K562 (cell line): ENCODE measurements at regions not wholly inside any gene's neighbourhood (a gene's known extent, or its start where the extent isn't known, plus 50 kb on each side); places are given as distances from the start of the nearest gene placed in this dataset.

Source experiments
- ATAC-seq: fragments of 200-7000 bp; cut with Tn5 transposase; 3 replicates; pipeline ENCODE4 v1.9.1; 2020; ENCODE audit warnings: moderate library complexity
- BruUV-seq: library from RNA; stranded (reverse); fragments of 400-500 nt; replicated peaks from 2 replicates; lab custom pipeline; 2021; lab: Mats Ljungman, UMichigan
- CTCF ChIA-PET: fragments of 300-600 bp; formaldehyde crosslinking; extraction: SDS; loops from one replicate; lab custom pipeline; 2021; ENCODE audit warnings: low intra/inter-chr PET ratio; lab: Yijun Ruan, JAX
- POLR2A ChIA-PET: fragments of 300-600, 350-650 bp; sonication (Branson Sonifier 250); formaldehyde crosslinking; extraction: SDS; loops from one replicate; lab custom pipeline; 2021; ENCODE audit warnings: antibody characterized with exemption, inconsistent platforms; lab: Yijun Ruan, JAX
- DNase-seq, 4 experiments: peaks; one replicate each; pipeline versions ENCODE4 v3.0.0 to v3.0.0-alpha.2; 2011 to 2018; ENCODE audit warnings: low spot score in 3 of 4, mixed read lengths in 3 of 4; ENCODE audit errors: extremely low read depth in 1 of 4
- FAIRE-seq: peaks from 2 replicates; lab custom pipeline; 2011; peaks lifted over from hg19 to GRCh38; lab: Jason Lieb, UNC
- H2AFZ ChIP-seq: 2 replicates; pipeline ENCODE4 v1.6.0; 2011; ENCODE audit warnings: low read depth, low read length, control low read depth, inconsistent platforms
- H3K27ac ChIP-seq: fragments of 200-600 bp; 3 replicates; pipeline ENCODE4 v1.8.0; 2011; ENCODE audit warnings: low read depth, mild to moderate bottlenecking, control low read depth, inconsistent platforms, low read length, moderate library complexity, mixed read lengths; ENCODE audit errors: extremely low read depth
- H3K27me3 ChIP-seq, 2 experiments: fragments of 300-600 bp in 1 of 2; 2 replicates in 1 of 2; 3 replicates in 1 of 2; pipeline versions ENCODE4 v1.6.0 to v1.8.0; 2011; ENCODE audit warnings: inconsistent platforms in 2 of 2, low read length in 2 of 2, mild to moderate bottlenecking in 1 of 2, mixed read lengths in 1 of 2, moderate library complexity in 1 of 2; ENCODE audit not compliant: control insufficient read depth in 2 of 2, insufficient read depth in 2 of 2
- H3K36me3 ChIP-seq: fragments of 300-600 bp; 3 replicates; pipeline ENCODE4 v1.8.0; 2011; ENCODE audit warnings: mild to moderate bottlenecking, low read length, inconsistent platforms; ENCODE audit not compliant: control insufficient read depth, insufficient read depth
- H3K4me1 ChIP-seq, 2 experiments: fragments of 200-600 bp in 1 of 2; replicated peaks in 1 of 2; 2 replicates in 1 of 2; 3 replicates in 1 of 2; pipeline versions ENCODE4 v1.5.1 to v1.8.0; 2011; ENCODE audit warnings: inconsistent platforms in 2 of 2, low read length in 2 of 2, mild to moderate bottlenecking in 1 of 2, mixed read lengths in 1 of 2, moderate library complexity in 1 of 2; ENCODE audit not compliant: control insufficient read depth in 2 of 2, insufficient read depth in 2 of 2
- H3K4me2 ChIP-seq: 2 replicates; pipeline ENCODE4 v1.6.1; 2011; ENCODE audit warnings: low read length, control low read depth, inconsistent platforms, mixed read lengths; ENCODE audit not compliant: insufficient read depth
- H3K4me3 ChIP-seq: fragments of 200-600 bp; sonication (generic), shearing (Covaris generic); 2 replicates; pipeline ENCODE4 v1.5.1; 2016; ENCODE audit warnings: control low read depth, inconsistent platforms
- H3K79me2 ChIP-seq: fragments of 200-600 bp; 3 replicates; pipeline ENCODE4 v1.8.0; 2011; ENCODE audit warnings: low read length, inconsistent platforms; ENCODE audit not compliant: control insufficient read depth, insufficient read depth
- H3K9ac ChIP-seq, 2 experiments: 2 replicates each; pipeline versions ENCODE4 v1.6.0 to v1.6.1; 2011; ENCODE audit warnings: low read depth in 2 of 2, low read length in 2 of 2, control low read depth in 1 of 2, inconsistent platforms in 1 of 2, mild to moderate bottlenecking in 1 of 2, mixed read lengths in 1 of 2; ENCODE audit not compliant: insufficient read depth in 1 of 2
- H3K9me1 ChIP-seq: one replicate; pipeline ENCODE4 v1.6.0; 2011; ENCODE audit warnings: inconsistent platforms, mild to moderate bottlenecking, low read length, moderate library complexity; ENCODE audit not compliant: control insufficient read depth, insufficient read depth
- H3K9me3 ChIP-seq: replicated peaks from 2 replicates; pipeline ENCODE4 v1.5.1; 2011; ENCODE audit warnings: low read depth, low read length, inconsistent platforms; ENCODE audit not compliant: control insufficient read depth, insufficient read depth
- H4K20me1 ChIP-seq: replicated peaks from 2 replicates; pipeline ENCODE4 v1.6.1; 2011; ENCODE audit warnings: low read length, inconsistent platforms, mixed read lengths; ENCODE audit not compliant: control insufficient read depth, insufficient read depth
- ELF2 ChIP-seq: fragments of 250-450 bp; sonication (Bioruptor Pico); IDR thresholded peaks from 2 replicates; pipeline ENCODE4 v1.5.0; 2021; ENCODE audit warnings: mild to moderate bottlenecking
- HMGXB4 ChIP-seq: sonication (generic); formaldehyde crosslinking; IDR thresholded peaks from 2 replicates; pipeline ENCODE4 v1.8.1; 2023; ENCODE audit warnings: mild to moderate bottlenecking, missing genetic modification reagents
- MBD1 ChIP-seq: fragments of 250-450 bp; sonication (Bioruptor Pico); IDR thresholded peaks from 2 replicates; pipeline ENCODE4 v1.8.0; 2022; ENCODE audit warnings: inconsistent platforms
- PHB2 ChIP-seq: fragments of 450-650 bp; IDR thresholded peaks from 2 replicates; pipeline ENCODE4 v1.6.1; 2017; ENCODE audit warnings: low read depth
- RBM22 ChIP-seq: fragments of 200-400 bp; formaldehyde crosslinking; IDR thresholded peaks from 2 replicates; pipeline ENCODE4 v1.6.1; 2018; ENCODE audit warnings: low read length, low read depth; ENCODE audit not compliant: poor library complexity, severe bottlenecking
- SETDB1 ChIP-seq: IDR thresholded peaks from one replicate; pipeline ENCODE4 v1.6.1; 2012; ENCODE audit warnings: low read length, control low read depth, inconsistent platforms
- SMARCB1 ChIP-seq: IDR thresholded peaks from 2 replicates; pipeline ENCODE4 v1.6.1; 2011; ENCODE audit warnings: improper control_type of control experiment, low read depth; ENCODE audit not compliant: insufficient read length
- ZNF239 ChIP-seq: fragments of 250-450 bp; sonication (Bioruptor Pico); IDR thresholded peaks from 2 replicates; pipeline ENCODE4 v1.4.0; 2020; ENCODE audit warnings: mild to moderate bottlenecking
- ZNF76 ChIP-seq: fragments of 250-450 bp; sonication (Bioruptor Pico); IDR thresholded peaks from 2 replicates; pipeline ENCODE4 v1.4.0; 2020; ENCODE audit warnings: mild to moderate bottlenecking, moderate library complexity, borderline replicate concordance
- WGBS: fragments of 100-300 bp; shearing (Covaris generic); methylation state at CpG from one replicate; pipeline ENCODE4 v1.1.6; 2016; ENCODE audit warnings: low coverage, mixed read lengths; ENCODE audit not compliant: insufficient coverage; ENCODE audit errors: missing lambda C conversion rate; 5-methylcytosine and 5-hydroxymethylcytosine counted together
- in situ Hi-C: fragments of 300-500 bp; cut with MboI; formaldehyde crosslinking; loops from 4 replicates; pipeline ENCODE4 v1.15.0; 2018; ENCODE audit warnings: inconsistent platforms, mixed read lengths
- intact Hi-C: fragments of 100-400 bp; cut with micrococcal nuclease; formaldehyde crosslinking; loops from 2 replicates; pipeline ENCODE4 v1.14.2; 2022

GRCh38 chr5:110956280-110956912 is 115.1 kb upstream of the TSLP start:
- no peak overlapping the region for H3K9ac ChIP-seq
- peaks cover 0 to 6% of the 10 kb centered on the region in 2 experiments; a peak in 1 of 5 replicates for H3K4me1 ChIP-seq
- no peak overlapping the region for H2AFZ ChIP-seq
- intact Hi-C loops (no loop called here), in situ Hi-C loops (no loop called here)
- no peaks in the 10 kb centered on the region for H4K20me1 ChIP-seq
- CTCF ChIA-PET = no interaction called here
- H3K4me3 ChIP-seq = no peak overlapping the region
- no peaks in the 10 kb centered on the region for H3K79me2 ChIP-seq
- POLR2A ChIA-PET = no interaction called here
- H3K36me3 ChIP-seq = no peaks in the 10 kb centered on the region
- FAIRE-seq (no peak), DNase-seq (no peak), ATAC-seq (no peak)
- no TSS peak for BruUV-seq
- no peak overlapping the region for H3K27ac ChIP-seq
- TF ChIP-seq HMGXB4 (CRISPR knock-in tag) (no peak), MBD1 (no peak), SMARCB1 (no peak), PHB2 (no peak), RBM22 (no peak), ZNF76 (CRISPR knock-in tag) (no peak), ZNF239 (CRISPR knock-in tag) (no peak), SETDB1 (no peak), ELF2 (CRISPR knock-in tag) (no peak)
- no peaks in the 10 kb centered on the region for H3K27me3 ChIP-seq
- H3K4me2 ChIP-seq = no peak overlapping the region
- WGBS = 2% methylated on average over 20 of the region's 20 CpGs
- H3K9me1 ChIP-seq = no peaks in the 10 kb centered on the region
- H3K9me3 ChIP-seq = no peaks in the 10 kb centered on the region
